CD4-positive, alpha-beta T cell treated with Interleukin-4 for 4 hours (primary cell): ENCODE measurements at regions not wholly inside any gene's neighbourhood (a gene's known extent, or its start where the extent isn't known, plus 50 kb on each side); places are given as distances from the start of the nearest gene placed in this dataset.
A peak's percentile ranks its signal among the peaks of the same experiment; 100 is the strongest.
"Not testable (repeated sequence)": the region's sequence is repeated elsewhere in the genome, so short reads cannot be mapped to it uniquely, and the experiment has no call there.

ENCODE experiments used
- DNase-seq: peaks from one replicate; pipeline ENCODE4 v3.0.0-alpha.2; 2020

- no peak for DNase-seq
These were observed 228.3 kb upstream of the ERBB4 start for GRCh38 chr2:212766921-212767320.

GRCh38 chr2:212752730-212753351, 214.2 kb upstream of the ERBB4 start:
- DNase-seq: no peak

GRCh38 chr2:212745359-212745758, 206.8 kb upstream of the ERBB4 start:
- DNase-seq: no peak

DNA sequence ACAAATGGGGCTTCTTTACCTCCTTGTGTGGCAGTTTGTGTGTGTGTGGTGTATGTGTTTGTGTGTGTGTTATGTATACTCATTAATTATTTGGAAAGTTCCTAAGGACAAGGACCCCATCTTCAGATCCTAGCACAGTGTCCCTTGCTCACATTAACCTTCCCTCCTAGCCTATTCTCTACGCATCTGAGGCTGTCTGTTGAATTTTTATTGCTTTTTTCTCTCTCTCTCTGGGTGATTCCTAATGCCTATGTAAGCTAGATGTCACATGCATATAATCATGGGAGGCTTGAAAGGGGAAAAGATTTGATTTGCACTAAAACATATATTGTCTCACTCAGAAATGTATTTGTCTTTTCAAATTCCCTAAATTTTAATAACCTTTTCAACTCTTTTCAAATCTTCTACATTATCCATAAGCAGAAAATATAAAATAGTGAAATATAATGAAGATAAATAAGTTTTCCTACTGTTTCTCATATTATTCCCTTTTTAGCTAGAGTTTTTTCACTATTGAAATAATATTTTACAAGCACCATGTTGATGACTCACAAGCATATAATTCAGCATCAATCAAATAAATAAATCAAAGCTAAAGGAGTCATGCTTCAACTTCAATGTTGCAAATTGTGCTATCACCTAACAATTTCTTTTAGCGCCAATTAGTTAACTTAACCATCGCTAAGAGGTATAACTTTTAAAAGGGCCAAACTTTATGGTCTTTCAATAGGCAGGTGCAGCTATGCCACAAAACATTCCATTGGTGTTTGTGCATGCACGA, 199.0 kb upstream of the ERBB4 start:
- no peak for DNase-seq

- DNase-seq: no peak
These were observed 197.8 kb upstream of the ERBB4 start for GRCh38 chr2:212736385-212736726.

GRCh38 chr2:212733273-212733672, 194.7 kb upstream of the ERBB4 start:
- DNase-seq: no peak

- DNase-seq: no peak
These were observed 194.3 kb upstream of the ERBB4 start for GRCh38 chr2:212732860-212733259.

DNA sequence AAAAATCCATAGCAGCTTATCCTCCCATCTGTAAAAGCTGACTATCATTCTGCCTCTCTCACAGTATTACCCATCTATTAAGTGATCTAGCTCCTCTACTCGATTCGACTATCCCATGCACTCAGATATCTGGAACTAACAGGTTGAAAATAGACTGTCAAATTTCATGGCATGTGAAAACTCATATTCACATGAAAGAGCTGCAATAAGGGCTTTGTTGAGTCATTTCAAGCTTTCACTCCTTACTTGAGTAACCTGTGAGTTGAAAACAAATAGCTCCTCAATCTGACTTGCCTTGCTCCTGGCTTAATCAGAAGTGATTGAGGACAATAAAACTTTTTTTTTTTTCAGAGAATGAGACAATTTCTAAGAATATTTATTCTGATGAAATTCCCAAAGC, 192.4 kb upstream of the ERBB4 start:
- no peak for DNase-seq

DNA sequence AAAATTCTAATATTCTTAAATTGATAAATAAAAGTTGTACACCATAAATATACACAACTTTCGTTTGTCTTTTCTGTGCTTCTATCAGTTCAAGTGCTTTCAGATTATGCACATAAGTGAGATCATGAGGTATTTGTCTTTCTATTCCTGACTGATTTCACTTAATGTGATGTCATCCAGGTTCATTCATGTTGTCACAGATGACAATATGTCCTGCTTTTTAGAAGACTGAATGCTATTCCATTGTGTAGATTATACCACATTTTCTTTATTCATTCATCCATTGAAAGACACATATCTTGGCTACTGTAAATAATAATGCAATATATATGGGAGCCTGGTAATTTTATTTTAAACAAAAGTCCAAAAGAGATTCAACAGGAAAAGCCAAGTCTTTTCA, 190.1 kb upstream of the ERBB4 start:
- DNase-seq: no peak

- DNase-seq: peak; percentile 19
These were observed 189.1 kb upstream of the ERBB4 start for GRCh38 chr2:212727751-212728150.

- DNase-seq: no peak
These were observed 187.8 kb upstream of the ERBB4 start for GRCh38 chr2:212726403-212726802.

- no peak for DNase-seq
These were observed 186.6 kb upstream of the ERBB4 start for GRCh38 chr2:212725180-212725579.

DNA sequence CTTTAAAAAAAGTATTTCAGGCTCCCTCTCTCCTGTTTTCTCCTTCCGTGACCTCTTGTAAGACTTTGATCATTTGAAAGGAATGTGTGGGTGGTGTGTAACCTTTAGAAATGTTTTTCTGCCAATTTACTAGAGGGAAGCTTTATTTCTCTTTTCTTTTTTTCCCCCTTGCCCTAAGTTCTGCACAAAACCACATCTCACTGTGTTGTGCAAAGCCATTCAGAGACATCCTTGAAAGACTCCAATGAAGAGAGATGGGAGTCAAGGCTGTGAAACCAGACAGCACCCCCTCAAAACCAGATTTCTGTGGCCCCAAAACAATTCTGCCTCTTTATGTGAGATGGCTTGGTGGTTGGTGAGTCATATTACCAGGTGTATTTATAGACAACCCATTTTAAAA, 184.6 kb upstream of the ERBB4 start:
- DNase-seq: no peak

- no peak for DNase-seq
These were observed 183.4 kb upstream of the ERBB4 start for GRCh38 chr2:212722046-212722445.

DNA sequence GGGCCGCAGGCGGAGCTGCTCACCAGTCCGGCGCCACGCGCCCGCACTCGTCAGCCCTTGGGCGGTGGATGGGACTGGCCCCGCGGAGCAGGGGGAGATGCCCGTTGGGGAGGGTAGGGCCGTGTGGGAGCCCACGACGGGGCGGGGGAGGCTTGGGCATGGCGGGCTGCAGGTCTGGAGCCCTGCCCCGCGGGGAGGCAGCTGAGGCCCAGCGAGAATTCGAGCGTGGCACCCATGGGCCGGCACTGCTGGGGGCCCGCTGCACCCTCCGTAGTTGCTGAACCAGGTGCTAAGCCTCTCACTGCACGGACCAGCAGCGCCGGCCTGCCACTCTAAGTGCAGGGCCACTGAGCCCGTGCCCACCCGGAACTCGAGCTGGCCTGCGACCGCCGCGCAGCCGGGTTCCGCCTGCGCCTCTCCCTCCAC, 182.4 kb upstream of the ERBB4 start:
- no peak for DNase-seq

DNA sequence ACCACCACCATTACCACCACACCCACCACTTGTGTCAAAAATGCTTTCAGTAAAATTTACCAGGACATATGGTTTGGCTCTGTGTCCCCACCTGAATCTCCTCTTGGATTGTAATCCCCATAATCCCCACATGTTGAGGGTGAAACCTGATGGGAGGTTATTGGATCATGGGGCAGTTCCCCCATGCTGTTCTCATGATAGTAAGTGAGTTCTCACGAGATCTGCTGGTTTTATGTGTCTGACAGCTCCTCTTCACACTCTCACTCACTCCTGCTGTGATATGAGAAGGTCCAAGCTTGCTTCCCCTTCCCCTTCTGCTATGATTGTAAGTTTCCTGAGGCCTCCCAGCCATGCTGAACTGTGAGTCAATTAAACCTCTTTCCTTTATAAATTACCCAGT, 176.8 kb upstream of the ERBB4 start:
- DNase-seq: not testable (repeated sequence)

GRCh38 chr2:212713681-212714080, 175.1 kb upstream of the ERBB4 start:
- DNase-seq: no peak

DNA sequence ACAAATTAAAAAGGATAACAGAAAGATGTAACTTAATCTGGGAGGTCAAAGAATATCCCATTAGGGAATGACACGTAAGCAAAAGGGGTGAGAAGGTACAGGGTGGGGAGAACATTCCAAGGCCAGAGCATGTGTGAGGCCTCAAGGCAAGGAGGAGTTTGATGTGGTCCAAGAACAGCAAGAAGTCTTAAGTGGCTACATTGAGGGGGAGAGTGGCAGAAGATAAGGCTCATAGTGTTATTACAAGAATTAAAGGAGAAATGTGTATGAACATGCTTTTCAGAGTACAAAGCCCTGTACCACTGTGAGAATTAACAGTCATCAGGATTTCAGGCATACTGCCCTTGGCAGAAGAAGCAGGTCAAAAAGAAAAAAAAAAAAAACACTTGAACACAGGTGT, 174.4 kb upstream of the ERBB4 start:
- no peak for DNase-seq

GRCh38 chr2:212712466-212712865, 173.9 kb upstream of the ERBB4 start:
- DNase-seq: no peak

GRCh38 chr2:212711856-212712255, 173.3 kb upstream of the ERBB4 start:
- no peak for DNase-seq

DNA sequence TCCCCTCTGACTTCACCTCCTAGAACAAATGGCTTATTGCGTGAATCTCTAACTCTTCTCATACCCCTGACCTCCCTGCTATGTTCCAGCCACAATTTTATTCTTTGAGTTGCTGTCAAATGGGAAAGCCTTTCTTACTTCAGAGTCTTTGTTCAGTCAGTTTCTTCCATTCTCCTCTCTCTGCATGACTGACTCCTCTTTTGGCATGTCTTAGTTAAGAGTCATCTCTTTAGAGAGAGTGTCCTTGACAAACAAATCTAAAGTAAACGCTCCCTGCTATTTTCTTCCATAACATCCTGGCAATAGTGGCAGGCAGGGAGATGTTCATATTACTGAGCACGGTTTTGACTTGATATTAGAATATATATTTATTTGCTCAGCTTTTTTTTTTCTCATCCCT, 170.7 kb upstream of the ERBB4 start:
- no peak for DNase-seq

DNA sequence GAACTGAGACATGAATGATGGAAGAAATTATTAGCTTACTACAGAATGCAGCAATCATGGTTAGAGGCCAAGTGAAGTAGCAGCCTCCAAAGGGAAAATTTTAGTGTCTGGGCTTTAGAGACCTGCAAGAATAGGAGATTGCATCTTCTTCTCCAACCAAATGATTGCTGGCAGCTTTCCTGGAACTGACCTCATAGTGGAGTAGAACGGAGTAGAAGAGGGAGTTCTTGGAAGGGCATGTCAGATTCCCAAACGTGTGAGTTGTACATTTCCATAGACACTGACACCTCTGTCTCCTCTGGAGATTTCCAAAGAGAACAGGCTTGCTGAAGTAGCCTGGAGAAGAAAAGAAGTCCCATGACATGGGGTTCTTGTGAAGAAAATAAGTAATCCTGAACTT, 169.8 kb upstream of the ERBB4 start:
- no peak for DNase-seq

- no peak for DNase-seq
These were observed 156.8 kb upstream of the ERBB4 start for GRCh38 chr2:212695426-212695825.

- DNase-seq: no peak
These were observed 155.8 kb upstream of the ERBB4 start for GRCh38 chr2:212694398-212694797.

GRCh38 chr2:212692466-212692865, 153.9 kb upstream of the ERBB4 start:
- no peak for DNase-seq
